PFSK-1 (cell line): ENCODE measurements at regions not wholly inside any gene's neighbourhood (a gene's known extent, or its start where the extent isn't known, plus 50 kb on each side); places are given as distances from the start of the nearest gene placed in this dataset.

Source experiments
- FOXP2 ChIP-seq: optimal IDR thresholded peaks from 2 replicates; pipeline ENCODE3; 2011; ENCODE audit warnings: borderline replicate concordance, control low read depth, inconsistent platforms; ENCODE audit not compliant: insufficient read depth; ENCODE audit errors: extremely low read length, extremely low read depth
- POLR2AphosphoS5 ChIP-seq: IDR thresholded peaks from 2 replicates; pipeline ENCODE4 v1.6.1; 2012; ENCODE audit warnings: low read depth, mild to moderate bottlenecking, control low read depth, low read length, moderate library complexity
- REST ChIP-seq, 2 experiments: IDR thresholded peaks; 2 replicates each; pipeline versions ENCODE4 v1.6.1 to v1.8.0; 2011 to 2012; ENCODE audit warnings: low read depth in 2 of 2, low read length in 2 of 2, control low read depth in 1 of 2, inconsistent platforms in 1 of 2, mild to moderate bottlenecking in 1 of 2, moderate library complexity in 1 of 2; ENCODE audit not compliant: insufficient read depth in 1 of 2

- TF ChIP-seq REST (IDR thresholded peaks at IDR 0.05; ENCODE audit: insufficient read depth in 1 of 2, low read depth in 2 of 2, low read length in 2 of 2) (no peak), POLR2AphosphoS5 (no peak), FOXP2 (no peak)
Observed at GRCh38 chr4:156516698-156517097, 454.9 kb downstream of the PDGFC start.
